ENCODE measurements at regions not wholly inside any gene's neighbourhood (a gene's known extent, or its start where the extent isn't known, plus 50 kb on each side); places are given as distances from the start of the nearest gene placed in this dataset.

GRCh38 chr5:174236070-174236469 lies 190.6 kb downstream of the NSG2 start:
- DNase-seq = no peak

- no peak for DNase-seq
These were observed 194.2 kb downstream of the NSG2 start for GRCh38 chr5:174239718-174240117.

- DNase-seq = no peak
These were observed 197.1 kb downstream of the NSG2 start for GRCh38 chr5:174242573-174242972.

- DNase-seq = no peak
These were observed 198.4 kb downstream of the NSG2 start for GRCh38 chr5:174243904-174244303.

GRCh38 chr5:174245516-174246075 lies 200.1 kb downstream of the NSG2 start:
- no peak for DNase-seq

- no peak for DNase-seq
These were observed 201.2 kb downstream of the NSG2 start for GRCh38 chr5:174246743-174247142.

- DNase-seq = no peak
These were observed 201.8 kb downstream of the NSG2 start for GRCh38 chr5:174247301-174247700.

GRCh38 chr5:174251305-174252000 lies 205.9 kb downstream of the NSG2 start:
- no peak for DNase-seq

GRCh38 chr5:174252121-174252520 lies 206.6 kb downstream of the NSG2 start:
- no peak for DNase-seq

- DNase-seq = no peak
These were observed 214.4 kb downstream of the NSG2 start for GRCh38 chr5:174259696-174260420.

GRCh38 chr5:174271316-174271715 lies 225.8 kb downstream of the NSG2 start:
- no peak for DNase-seq

- no peak for DNase-seq
These were observed 227.2 kb downstream of the NSG2 start for GRCh38 chr5:174272671-174273070.

- DNase-seq = no peak
These were observed 227.8 kb downstream of the NSG2 start for GRCh38 chr5:174273325-174273724.

GRCh38 chr5:174275959-174276358 lies 230.5 kb downstream of the NSG2 start:
- DNase-seq = no peak

GRCh38 chr5:174281089-174281760 lies 235.7 kb downstream of the NSG2 start:
- DNase-seq = no peak

- DNase-seq = no peak
These were observed 236.3 kb downstream of the NSG2 start for GRCh38 chr5:174281855-174282254.

- no peak for DNase-seq
These were observed 236.9 kb downstream of the NSG2 start for GRCh38 chr5:174282391-174282790.

GRCh38 chr5:174283211-174284005 lies 237.9 kb downstream of the NSG2 start:
- no peak for DNase-seq

- no peak for DNase-seq
These were observed 239.4 kb downstream of the NSG2 start for GRCh38 chr5:174284873-174285272.

- no peak for DNase-seq
These were observed 242.3 kb downstream of the NSG2 start for GRCh38 chr5:174287761-174288160.

- no peak for DNase-seq
These were observed 242.9 kb downstream of the NSG2 start for GRCh38 chr5:174288439-174288838.

GRCh38 chr5:174291162-174291561 lies 245.7 kb downstream of the NSG2 start:
- DNase-seq = no peak

- DNase-seq = no peak
These were observed 246.8 kb downstream of the NSG2 start for GRCh38 chr5:174292348-174292747.
